Peyer's patch (tissue), 4 donors: ENCODE measurements at regions not wholly inside any gene's neighbourhood (a gene's known extent, or its start where the extent isn't known, plus 50 kb on each side); places are given as distances from the start of the nearest gene placed in this dataset.

ENCODE experiments used
- DNase-seq, 3 donors: peaks; one replicate each; pipeline ENCODE4 v3.0.0-alpha.2; 2017 to 2019
- H3K27ac ChIP-seq, 4 donors: fragments of 200-600 bp; sonication (generic); one replicate each; pipeline ENCODE4 v1.5.1; 2016 to 2019
- H3K27me3 ChIP-seq, 2 donors: fragments of 200-600 bp; sonication (generic); one replicate each; pipeline ENCODE4 v1.5.1; 2019
- H3K36me3 ChIP-seq, 3 donors: fragments of 200-600 bp; sonication (generic); one replicate each; pipeline ENCODE4 v1.5.1; 2016 to 2019
- H3K4me1 ChIP-seq, 4 donors: fragments of 200-600 bp; sonication (generic); one replicate each; pipeline ENCODE4 v1.5.1; 2016 to 2019
- H3K4me3 ChIP-seq, 4 donors: fragments of 200-600 bp; sonication (generic); 1 replicate in 3 of 4; 2 replicates in 1 of 4; pipeline ENCODE4 v1.5.1; 2016 to 2019; ENCODE audit warnings: mild to moderate bottlenecking in 1 of 4
- H3K9me3 ChIP-seq, 4 donors: fragments of 200-600 bp; sonication (generic); one replicate each; pipeline ENCODE4 v1.5.1; 2016 to 2019; ENCODE audit warnings: mild to moderate bottlenecking in 1 of 4
- CTCF ChIP-seq, 6 experiments: fragments of 450-650 bp in 4 of 6; fragments of 200-600 bp in 2 of 6; sonication (generic) in 1 of 6; IDR thresholded peaks; one replicate each; pipeline ENCODE4 v1.5.1; 2017 to 2019; ENCODE audit warnings: antibody characterized with exemption in 6 of 6, mild to moderate bottlenecking in 3 of 6, moderate library complexity in 1 of 6
- POLR2A ChIP-seq, 2 donors: fragments of 450-650 bp; IDR thresholded peaks; one replicate each; pipeline ENCODE4 v1.5.1; 2017; ENCODE audit warnings: antibody characterized with exemption in 2 of 2, mild to moderate bottlenecking in 2 of 2, moderate library complexity in 2 of 2

GRCh38 chr12:108432423-108433121 is 82.5 kb upstream of the FICD start:
- H3K27ac ChIP-seq, result no peak overlapping the region
- H3K27me3 ChIP-seq, result no peaks in the 10 kb centered on the region
- H3K4me1 ChIP-seq, result no peaks in the 10 kb centered on the region
- no peak for DNase-seq
- no peaks in the 10 kb centered on the region for H3K36me3 ChIP-seq
- no peak overlapping the region for H3K4me3 ChIP-seq
- H3K9me3 ChIP-seq, result no peaks in the 10 kb centered on the region
- TF ChIP-seq CTCF (IDR thresholded peaks at IDR 0.05) (no peak), POLR2A (IDR thresholded peaks at IDR 0.05) (no peak)

GRCh38 chr12:108430926-108431325 is 84.2 kb upstream of the FICD start:
- Histone ChIP-seq H3K27me3 (no peaks in the 10 kb centered on the region), H3K27ac (no peak overlapping the region), H3K36me3 (no peaks in the 10 kb centered on the region), H3K9me3 (no peaks in the 10 kb centered on the region), H3K4me1 (no peaks in the 10 kb centered on the region), H3K4me3 (no peak overlapping the region)
- TF ChIP-seq POLR2A (IDR thresholded peaks at IDR 0.05), result no peak
- TF ChIP-seq CTCF (IDR thresholded peaks at IDR 0.05), result no peak
- DNase-seq, result no peak

- Histone ChIP-seq H3K4me1 (no peaks in the 10 kb centered on the region), H3K9me3 (no peaks in the 10 kb centered on the region), H3K4me3 (no peak overlapping the region), H3K36me3 (no peaks in the 10 kb centered on the region), H3K27ac (no peak overlapping the region), H3K27me3 (no peaks in the 10 kb centered on the region)
- TF ChIP-seq POLR2A (IDR thresholded peaks at IDR 0.05), result no peak
- TF ChIP-seq CTCF (IDR thresholded peaks at IDR 0.05), result no peak
- no peak for DNase-seq
Measured at GRCh38 chr12:108430245-108430644, 84.8 kb upstream of the FICD start.

- no peak for TF ChIP-seq POLR2A (IDR thresholded peaks at IDR 0.05)
- no peak for TF ChIP-seq CTCF (IDR thresholded peaks at IDR 0.05)
- H3K27me3 ChIP-seq, result no peaks in the 10 kb centered on the region
- H3K27ac ChIP-seq, result no peak overlapping the region
- no peaks in the 10 kb centered on the region for H3K4me1 ChIP-seq
- no peaks in the 10 kb centered on the region for H3K9me3 ChIP-seq
- no peaks in the 10 kb centered on the region for H3K36me3 ChIP-seq
- no peak for DNase-seq
- H3K4me3 ChIP-seq, result no peak overlapping the region
Measured at GRCh38 chr12:108425238-108425795, 86.2 kb upstream of the CMKLR1 start.

- no peaks in the 10 kb centered on the region for H3K9me3 ChIP-seq
- no peaks in the 10 kb centered on the region for H3K27me3 ChIP-seq
- no peaks in the 10 kb centered on the region for H3K36me3 ChIP-seq
- DNase-seq, result no peak
- H3K27ac ChIP-seq, result no peak overlapping the region
- H3K4me3 ChIP-seq, result no peak overlapping the region
- H3K4me1 ChIP-seq, result no peaks in the 10 kb centered on the region
- TF ChIP-seq POLR2A (IDR thresholded peaks at IDR 0.05), result no peak
- no peak for TF ChIP-seq CTCF (IDR thresholded peaks at IDR 0.05)
Measured at GRCh38 chr12:108424816-108425215, 85.7 kb upstream of the CMKLR1 start.
